ENCODE measurements at regions not wholly inside any gene's neighbourhood (a gene's known extent, or its start where the extent isn't known, plus 50 kb on each side); places are given as distances from the start of the nearest gene placed in this dataset.

DNA sequence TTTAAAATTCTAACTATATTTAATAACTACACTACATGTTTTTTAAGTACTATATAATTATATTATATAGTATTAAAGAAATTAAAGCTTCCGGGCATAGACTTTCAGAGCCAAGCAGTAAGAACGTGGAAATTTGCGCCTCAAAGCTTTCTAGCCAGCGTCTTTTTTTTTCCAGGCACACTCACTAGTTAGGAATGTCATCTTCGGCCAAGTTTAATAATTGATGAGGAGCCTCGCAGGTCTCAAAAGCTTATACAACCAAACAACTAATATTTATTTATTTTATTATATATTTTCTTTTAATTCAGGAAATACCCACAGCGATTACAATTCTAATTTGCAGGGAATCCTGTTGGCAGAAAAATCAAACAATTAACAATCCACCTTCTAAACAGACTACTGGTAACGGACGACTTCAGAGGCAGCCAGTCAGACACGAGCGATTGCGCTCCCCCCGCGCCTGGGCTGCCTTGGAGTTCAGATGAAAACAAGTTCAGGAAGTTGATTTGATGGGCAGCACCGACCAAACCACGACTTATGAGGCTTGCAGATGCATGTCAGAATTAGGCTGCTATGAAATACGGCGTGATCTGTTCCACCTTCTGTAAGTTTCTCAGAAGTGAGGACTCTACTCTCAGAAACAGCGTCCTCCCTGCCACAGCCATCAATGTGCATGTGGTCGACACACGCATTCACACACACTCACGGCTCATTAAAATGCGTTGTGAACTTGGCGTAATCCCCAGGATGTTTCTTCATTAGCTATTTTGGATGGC lies 431.8 kb upstream of the MGMT start:
- peak overlapping the region; percentile 60 for H3K4me3 Mint-ChIP-seq (ENCODE audit: low read depth)
- no peaks in the 10 kb centered on the region for H3K9me3 Mint-ChIP-seq
- intact Hi-C loops (cut with micrococcal nuclease) = loop anchor here (10.0 kb wide), 2 partner anchors 430 to 1100 kb away; partner anchors contain the start of genes GLRX3 and MGMT
- H3K27ac Mint-ChIP-seq = peak overlapping the region; percentile 92
- H3K36me3 Mint-ChIP-seq (ENCODE audit: low read depth) = no peaks in the 10 kb centered on the region
- DNase-seq (ENCODE audit: low spot score) = peak; percentile 73
- peaks cover 53% of the 10 kb centered on the region for H3K4me1 Mint-ChIP-seq (ENCODE audit: low read depth)
- H3K27me3 Mint-ChIP-seq (ENCODE audit: low read depth) = peaks cover 26% of the 10 kb centered on the region

DNA sequence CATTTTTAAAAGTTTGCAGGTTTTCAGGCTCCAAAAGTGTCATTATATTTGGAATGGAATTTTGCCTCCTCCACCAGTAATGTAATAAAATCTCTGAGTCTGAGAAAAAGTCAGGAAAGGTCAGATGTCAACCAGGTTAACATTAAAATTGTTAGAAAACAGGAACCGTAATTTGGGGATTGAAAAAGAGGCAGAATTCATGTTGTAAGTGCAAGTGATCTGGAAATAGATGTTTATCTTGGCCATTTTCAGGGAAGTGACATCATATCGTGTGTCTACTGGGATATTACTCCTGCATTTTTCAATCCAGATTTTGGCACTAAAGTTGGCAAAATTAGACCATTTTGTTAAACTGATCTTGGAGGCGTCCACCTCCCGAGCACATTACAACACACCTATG lies 428.5 kb upstream of the MGMT start:
- Mint-ChIP-seq H3K27me3 (ENCODE audit: low read depth) (peaks cover 34% of the 10 kb centered on the region), H3K36me3 (ENCODE audit: low read depth) (no peaks in the 10 kb centered on the region), H3K4me1 (ENCODE audit: low read depth) (peaks cover 47% of the 10 kb centered on the region), H3K9me3 (no peaks in the 10 kb centered on the region), H3K27ac (no peak overlapping the region), H3K4me3 (ENCODE audit: low read depth) (no peak overlapping the region)
- intact Hi-C loops (cut with micrococcal nuclease) = loop anchor here (2.0 to 10.0 kb wide), 3 partner anchors 20 to 1096 kb away; partner anchors contain the start of genes GLRX3 and MGMT
- DNase-seq (ENCODE audit: low spot score) = no peak

DNA sequence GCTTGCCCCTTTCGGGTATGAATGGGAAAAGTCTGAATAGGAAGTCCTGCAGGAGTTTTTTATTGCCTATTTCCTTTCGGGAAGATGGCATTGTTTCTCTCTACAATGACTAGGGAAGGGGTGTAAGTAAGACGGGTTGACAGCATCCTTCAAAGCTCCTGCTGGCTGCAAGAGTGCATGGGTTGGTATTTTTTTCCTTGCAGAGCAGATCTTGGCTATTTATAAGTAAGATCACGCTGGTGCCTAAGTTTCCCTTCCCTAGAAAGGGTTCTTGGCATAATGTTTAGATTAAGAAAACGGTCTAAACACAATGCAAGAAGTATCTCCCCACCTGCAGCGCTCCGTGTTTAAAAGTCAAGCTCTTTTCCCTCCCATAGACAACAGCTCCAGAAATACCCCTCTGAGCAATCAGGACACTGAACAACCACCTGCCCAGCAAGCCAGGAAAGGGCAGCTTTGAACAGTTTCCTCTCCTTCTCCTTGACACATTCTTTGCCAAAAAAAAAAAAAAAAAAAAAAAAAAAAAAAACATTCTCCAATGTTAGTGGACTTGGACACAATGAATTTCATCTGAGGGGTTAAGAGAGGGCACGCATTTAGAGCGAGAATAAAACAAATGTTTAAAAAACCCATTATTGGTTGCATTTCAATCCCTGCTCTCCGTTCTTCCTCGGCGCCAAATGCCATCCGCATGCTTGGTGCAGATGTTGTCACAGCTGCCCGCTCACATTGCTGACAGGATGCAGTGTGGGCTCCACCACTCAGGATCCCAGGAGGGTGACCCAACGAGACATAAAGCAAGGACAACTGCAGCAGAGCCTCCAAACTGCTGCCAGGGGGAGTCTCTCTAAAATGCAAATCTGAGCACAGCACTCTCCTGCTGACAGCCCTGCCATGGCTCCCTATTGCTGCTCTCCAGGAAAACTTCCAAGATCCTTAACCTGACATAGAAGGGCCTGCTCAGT lies 427.4 kb upstream of the MGMT start:
- no peaks in the 10 kb centered on the region for H3K36me3 Mint-ChIP-seq (ENCODE audit: low read depth)
- intact Hi-C loops (cut with micrococcal nuclease) = loop anchor here (2.0 to 10.0 kb wide), 3 partner anchors 19 to 1095 kb away; partner anchors contain the start of genes GLRX3 and MGMT
- H3K4me1 Mint-ChIP-seq (ENCODE audit: low read depth) = peaks cover 36% of the 10 kb centered on the region
- no peaks in the 10 kb centered on the region for H3K9me3 Mint-ChIP-seq
- H3K27me3 Mint-ChIP-seq (ENCODE audit: low read depth) = peaks cover 30% of the 10 kb centered on the region
- no peak overlapping the region for H3K4me3 Mint-ChIP-seq (ENCODE audit: low read depth)
- DNase-seq (ENCODE audit: low spot score) = no peak
- no peak overlapping the region for H3K27ac Mint-ChIP-seq

DNA sequence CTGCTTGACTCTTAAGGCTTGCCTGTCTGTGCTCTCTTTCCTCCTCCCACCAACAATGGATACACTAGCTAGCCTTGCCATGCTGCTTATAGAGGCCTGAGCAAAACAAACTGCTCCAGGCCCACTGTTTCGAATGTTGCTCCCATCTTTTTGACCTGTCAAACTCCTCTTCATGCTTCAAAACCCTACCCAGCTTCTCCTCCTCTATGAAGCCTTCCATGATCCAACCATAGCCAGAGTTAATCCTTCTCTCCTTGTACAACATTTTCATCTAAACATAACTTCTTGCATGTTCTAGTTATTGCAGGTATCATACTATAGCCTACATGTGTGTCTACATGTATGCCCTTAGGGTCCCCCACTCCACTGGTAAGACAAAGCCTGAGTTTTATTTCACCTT lies 426.7 kb upstream of the MGMT start:
- H3K36me3 Mint-ChIP-seq (ENCODE audit: low read depth) = no peaks in the 10 kb centered on the region
- peaks cover 31% of the 10 kb centered on the region for H3K27me3 Mint-ChIP-seq (ENCODE audit: low read depth)
- intact Hi-C loops (cut with micrococcal nuclease) = no loop called here
- H3K27ac Mint-ChIP-seq = no peak overlapping the region
- no peak overlapping the region for H3K4me3 Mint-ChIP-seq (ENCODE audit: low read depth)
- no peaks in the 10 kb centered on the region for H3K9me3 Mint-ChIP-seq
- H3K4me1 Mint-ChIP-seq (ENCODE audit: low read depth) = peaks cover 34% of the 10 kb centered on the region
- no peak for DNase-seq (ENCODE audit: low spot score)

DNA sequence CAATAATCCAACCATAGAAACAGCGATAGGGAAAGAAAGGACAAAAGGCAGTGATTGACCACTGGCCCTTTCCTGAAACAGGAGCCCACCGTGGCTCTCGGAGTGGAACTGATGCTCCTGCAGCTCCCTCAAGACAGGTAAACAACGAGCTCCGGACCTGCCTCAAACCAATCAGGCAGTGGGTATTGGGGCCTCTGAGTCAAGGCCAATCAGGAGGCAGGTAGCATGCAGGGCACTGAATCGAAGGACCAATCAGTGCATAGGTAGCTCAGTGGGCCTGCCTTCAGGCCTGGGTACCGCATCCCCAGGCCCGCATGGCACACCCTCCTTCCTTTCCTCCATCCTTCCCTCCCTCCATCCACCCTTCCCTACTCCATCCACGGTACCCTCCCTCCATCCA lies 425.1 kb upstream of the MGMT start:
- Mint-ChIP-seq H3K4me1 (ENCODE audit: low read depth) (peaks cover 20% of the 10 kb centered on the region), H3K27me3 (ENCODE audit: low read depth) (peaks cover 29% of the 10 kb centered on the region), H3K4me3 (ENCODE audit: low read depth) (no peak overlapping the region), H3K27ac (no peak overlapping the region), H3K9me3 (no peaks in the 10 kb centered on the region), H3K36me3 (ENCODE audit: low read depth) (no peaks in the 10 kb centered on the region)
- intact Hi-C loops (cut with micrococcal nuclease) = no loop called here
- DNase-seq (ENCODE audit: low spot score) = no peak

DNA sequence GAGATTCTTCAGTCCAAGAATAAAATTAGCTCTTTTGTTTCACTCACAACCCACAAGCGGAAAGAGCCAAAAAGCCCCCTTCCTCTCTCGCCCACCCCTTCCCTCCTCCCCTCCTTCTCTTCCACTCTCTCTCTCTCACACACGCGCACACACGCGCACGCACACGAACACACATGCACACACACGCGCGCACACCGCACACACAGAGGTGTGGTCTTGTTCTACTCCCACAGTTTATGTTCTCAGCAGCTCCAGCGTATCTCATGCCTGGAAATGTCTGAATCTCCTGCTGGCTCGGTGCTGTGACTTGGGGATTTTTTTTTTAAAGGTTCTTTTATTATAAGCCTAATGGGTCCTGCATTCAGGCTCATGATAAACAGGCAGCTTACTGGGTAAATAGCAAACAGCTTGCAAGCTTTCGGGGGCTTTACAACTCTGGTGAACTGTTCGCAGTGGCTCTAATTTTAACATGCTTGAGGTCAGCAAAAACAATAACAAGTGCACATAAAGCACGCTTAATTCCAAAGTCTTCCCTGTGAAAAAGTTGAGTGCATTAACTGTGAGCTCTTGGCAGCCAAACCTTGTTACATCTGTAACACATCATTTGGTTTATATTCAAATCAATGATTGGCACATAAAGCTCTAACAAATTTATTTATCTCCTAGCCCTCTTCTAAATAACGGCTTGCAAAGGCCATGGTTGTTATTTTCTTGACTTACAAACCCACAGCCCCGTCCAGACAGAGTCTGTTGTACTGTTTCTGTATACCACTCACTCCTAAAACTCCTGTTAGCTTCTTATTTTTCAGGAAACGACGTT lies 424.1 kb upstream of the MGMT start:
- Mint-ChIP-seq H3K36me3 (ENCODE audit: low read depth) (no peaks in the 10 kb centered on the region), H3K4me3 (ENCODE audit: low read depth) (no peak overlapping the region), H3K4me1 (ENCODE audit: low read depth) (peaks cover 11% of the 10 kb centered on the region), H3K27me3 (ENCODE audit: low read depth) (peaks cover 32% of the 10 kb centered on the region), H3K27ac (no peak overlapping the region), H3K9me3 (no peaks in the 10 kb centered on the region)
- DNase-seq (ENCODE audit: low spot score) = no peak
- intact Hi-C loops (cut with micrococcal nuclease) = no loop called here

DNA sequence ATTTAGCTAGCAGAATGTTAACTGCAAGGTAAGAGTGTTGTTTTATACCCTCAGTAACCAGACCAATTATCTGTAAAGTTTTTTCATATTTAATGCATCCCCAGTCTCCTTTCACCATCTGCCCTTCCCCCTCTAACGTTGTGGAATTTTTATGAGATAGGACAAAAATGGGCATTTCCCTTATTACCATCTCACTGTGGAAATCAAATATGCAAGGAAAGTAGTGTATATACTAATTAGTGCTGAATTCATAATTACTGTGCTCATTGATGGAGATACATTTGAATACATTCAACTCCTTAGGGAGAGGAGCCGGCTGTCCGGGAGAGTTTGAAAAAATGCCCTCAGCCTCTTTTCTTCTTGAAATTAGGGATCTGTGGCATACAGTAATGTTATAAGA lies 423.4 kb upstream of the MGMT start:
- H3K9me3 Mint-ChIP-seq = no peaks in the 10 kb centered on the region
- H3K27ac Mint-ChIP-seq = no peak overlapping the region
- peaks cover 8% of the 10 kb centered on the region for H3K4me1 Mint-ChIP-seq (ENCODE audit: low read depth)
- H3K27me3 Mint-ChIP-seq (ENCODE audit: low read depth) = peaks cover 35% of the 10 kb centered on the region
- no peak overlapping the region for H3K4me3 Mint-ChIP-seq (ENCODE audit: low read depth)
- no peaks in the 10 kb centered on the region for H3K36me3 Mint-ChIP-seq (ENCODE audit: low read depth)
- DNase-seq (ENCODE audit: low spot score) = no peak
- intact Hi-C loops (cut with micrococcal nuclease) = no loop called here

DNA sequence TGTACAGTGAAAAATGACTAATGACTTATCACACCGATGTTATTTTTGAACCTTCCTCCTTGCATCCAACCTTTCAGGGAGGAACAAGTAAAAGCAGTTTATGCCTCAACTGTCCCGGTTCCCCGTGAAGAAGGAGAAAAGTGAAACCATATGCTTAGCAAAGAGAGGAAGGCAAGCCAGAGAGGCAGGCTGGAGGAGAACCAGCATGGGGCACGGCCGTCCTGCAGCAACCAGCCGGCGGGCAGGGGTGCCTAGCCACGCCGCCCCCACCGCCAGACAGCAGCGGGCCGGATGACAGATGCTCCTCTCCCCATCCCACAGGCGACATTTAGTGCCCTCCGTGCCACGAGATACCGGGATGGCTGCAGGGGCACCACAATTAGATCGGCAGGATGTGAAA lies 421.4 kb upstream of the MGMT start:
- intact Hi-C loops (cut with micrococcal nuclease) = no loop called here
- H3K27ac Mint-ChIP-seq = no peak overlapping the region

DNA sequence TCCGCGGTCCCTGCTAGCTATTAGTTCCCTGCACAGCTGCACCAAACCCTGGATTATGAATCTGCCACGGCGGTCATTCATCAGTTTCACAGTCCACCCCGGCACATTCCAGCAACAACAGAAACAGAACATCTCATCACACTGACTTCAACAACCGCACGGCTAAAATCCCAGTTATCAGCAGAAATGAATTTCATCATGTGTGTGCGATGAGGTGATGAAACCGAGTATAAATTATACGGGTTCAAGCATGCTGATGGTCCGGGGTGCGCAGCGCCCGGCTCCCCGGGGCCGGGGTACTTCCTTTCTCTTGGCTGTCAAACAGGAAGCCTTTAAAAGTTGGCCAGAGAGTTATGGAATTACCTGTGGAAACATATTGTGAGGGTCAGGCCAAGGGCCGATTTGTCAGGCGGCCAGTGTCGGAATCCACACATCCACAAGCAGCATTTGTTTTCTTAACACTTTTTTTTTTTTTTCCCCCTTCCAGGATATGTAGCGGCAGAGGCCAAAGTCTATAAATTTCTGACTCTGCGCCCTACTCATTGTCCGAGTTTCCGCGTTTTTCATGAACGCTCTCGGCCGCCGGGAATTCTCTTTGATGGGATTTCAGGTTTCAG lies 420.9 kb upstream of the MGMT start:
- intact Hi-C loops (cut with micrococcal nuclease) = no loop called here
- H3K36me3 Mint-ChIP-seq (ENCODE audit: low read depth) = no peaks in the 10 kb centered on the region
- DNase-seq (ENCODE audit: low spot score) = no peak
- no peaks in the 10 kb centered on the region for H3K9me3 Mint-ChIP-seq
- peaks cover 25% of the 10 kb centered on the region for H3K27me3 Mint-ChIP-seq (ENCODE audit: low read depth)
- peaks cover 7% of the 10 kb centered on the region for H3K4me1 Mint-ChIP-seq (ENCODE audit: low read depth)
- no peak overlapping the region for H3K27ac Mint-ChIP-seq
- H3K4me3 Mint-ChIP-seq (ENCODE audit: low read depth) = no peak overlapping the region

More for the DNA sequence above, 421.4 kb upstream of the MGMT start:
- no peak overlapping the region for H3K4me3 Mint-ChIP-seq (ENCODE audit: low read depth)
- no peak for DNase-seq (ENCODE audit: low spot score)
- peaks cover 7% of the 10 kb centered on the region for H3K4me1 Mint-ChIP-seq (ENCODE audit: low read depth)
- no peaks in the 10 kb centered on the region for H3K9me3 Mint-ChIP-seq
- H3K27me3 Mint-ChIP-seq (ENCODE audit: low read depth) = peaks cover 27% of the 10 kb centered on the region
- no peaks in the 10 kb centered on the region for H3K36me3 Mint-ChIP-seq (ENCODE audit: low read depth)

DNA sequence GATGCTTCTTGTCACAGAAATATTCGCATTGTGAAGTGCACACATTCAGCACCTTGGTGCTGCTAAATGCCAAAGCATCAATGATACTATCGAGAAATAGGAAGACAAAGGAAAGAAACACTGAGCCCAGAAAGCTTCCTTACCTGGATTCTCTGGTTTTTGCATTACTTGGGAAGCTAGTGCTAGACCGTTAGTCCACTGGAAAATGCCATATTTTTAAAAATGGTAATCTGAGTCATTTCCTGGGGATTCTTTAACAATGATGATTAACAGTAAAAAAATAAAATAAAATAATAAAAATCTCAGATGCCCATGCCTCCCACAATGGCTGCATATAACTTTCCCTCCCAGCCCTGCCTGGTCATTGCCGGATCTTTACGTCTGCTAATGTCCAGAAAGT lies 420.1 kb upstream of the MGMT start:
- intact Hi-C loops (cut with micrococcal nuclease) = no loop called here

DNA sequence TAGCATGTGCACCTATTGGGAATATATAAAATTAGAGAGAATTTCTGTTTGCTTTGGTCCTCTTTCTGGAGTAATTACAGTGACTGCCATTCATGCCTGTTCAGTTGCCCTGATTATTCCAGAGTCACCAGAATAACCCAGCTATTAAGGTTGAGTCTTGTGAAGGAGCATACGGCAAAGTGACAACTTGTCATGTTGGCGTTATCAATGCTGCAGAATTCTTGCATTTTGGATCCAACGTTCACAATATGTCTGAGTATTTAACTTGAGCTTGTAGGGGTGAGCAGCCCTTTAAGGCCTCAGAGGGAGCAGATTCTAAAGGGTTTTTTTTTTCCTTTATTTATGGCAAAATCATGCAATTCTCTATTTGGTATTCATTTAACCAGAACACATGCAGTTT lies 419.4 kb upstream of the MGMT start:
- H3K36me3 Mint-ChIP-seq (ENCODE audit: low read depth) = no peaks in the 10 kb centered on the region
- intact Hi-C loops (cut with micrococcal nuclease) = no loop called here

More for the DNA sequence above, 420.1 kb upstream of the MGMT start:
- peaks cover 7% of the 10 kb centered on the region for H3K4me1 Mint-ChIP-seq (ENCODE audit: low read depth)
- no peak for DNase-seq (ENCODE audit: low spot score)
- no peak overlapping the region for H3K27ac Mint-ChIP-seq
- no peak overlapping the region for H3K4me3 Mint-ChIP-seq (ENCODE audit: low read depth)
- H3K9me3 Mint-ChIP-seq = no peaks in the 10 kb centered on the region
- peaks cover 24% of the 10 kb centered on the region for H3K27me3 Mint-ChIP-seq (ENCODE audit: low read depth)
- no peaks in the 10 kb centered on the region for H3K36me3 Mint-ChIP-seq (ENCODE audit: low read depth)

DNA sequence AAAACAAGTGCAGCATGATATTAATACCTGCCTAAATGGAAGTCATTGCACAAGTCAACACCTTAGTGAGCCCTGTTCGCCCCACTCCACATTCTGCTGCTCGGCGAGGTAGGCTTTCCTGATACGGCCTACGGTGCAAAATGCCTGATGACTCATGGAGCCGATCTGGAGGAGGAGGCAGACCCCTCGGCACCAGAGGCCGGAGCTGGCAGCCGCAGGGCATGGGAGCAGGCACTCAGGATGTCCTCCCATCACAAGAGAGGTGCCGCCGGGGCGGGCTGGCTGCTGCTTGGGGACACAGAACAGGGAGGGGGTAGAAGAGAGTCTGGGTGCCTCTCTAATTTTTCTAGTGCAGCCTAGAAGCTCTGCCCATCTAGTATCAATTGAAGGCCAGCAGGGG lies 418.5 kb upstream of the MGMT start:
- Mint-ChIP-seq H3K27ac (no peak overlapping the region), H3K27me3 (ENCODE audit: low read depth) (peaks cover 18% of the 10 kb centered on the region), H3K9me3 (no peaks in the 10 kb centered on the region), H3K4me3 (ENCODE audit: low read depth) (no peak overlapping the region), H3K4me1 (ENCODE audit: low read depth) (no peaks in the 10 kb centered on the region), H3K36me3 (ENCODE audit: low read depth) (no peaks in the 10 kb centered on the region)
- no peak for DNase-seq (ENCODE audit: low spot score)
- intact Hi-C loops (cut with micrococcal nuclease) = no loop called here

More for the DNA sequence above, 419.4 kb upstream of the MGMT start:
- DNase-seq (ENCODE audit: low spot score) = no peak
- Mint-ChIP-seq H3K4me1 (ENCODE audit: low read depth) (peaks cover 7% of the 10 kb centered on the region), H3K9me3 (no peaks in the 10 kb centered on the region), H3K27ac (no peak overlapping the region), H3K4me3 (ENCODE audit: low read depth) (no peak overlapping the region), H3K27me3 (ENCODE audit: low read depth) (peaks cover 24% of the 10 kb centered on the region)

Data from activated T-helper 2 cell treated with anti-CD3 and anti-CD28 coated beads, Interferon-gamma antibody, Interleukin-2, Interleukin-4, amounts not matched to agents 10 μg/mL and 5 μg/mL and 100 μg/mL, durations not matched to agents 14 hours and 24 hours and 36 hours (primary cell).